OCI-LY1 (cell line): ENCODE measurements at regions not wholly inside any gene's neighbourhood (a gene's known extent, or its start where the extent isn't known, plus 50 kb on each side); places are given as distances from the start of the nearest gene placed in this dataset.

Experiments
- H2AFZ ChIP-seq: fragments of 200-600 bp; sonication (generic), shearing (Covaris generic); 2 replicates; pipeline ENCODE4 v1.6.0; 2014; ENCODE audit warnings: antibody characterized with exemption, mild to moderate bottlenecking, low read length
- H3F3A ChIP-seq: fragments of 200-600 bp; sonication (generic), shearing (Covaris generic); 2 replicates; pipeline ENCODE4 v1.6.0; 2014; ENCODE audit warnings: mild to moderate bottlenecking, antibody characterized with exemption, low read length, moderate library complexity; ENCODE audit not compliant: insufficient read depth
- H3K27ac ChIP-seq: fragments of 200-600 bp; sonication (generic); 2 replicates; pipeline ENCODE4 v1.5.1; 2014; ENCODE audit warnings: low read length, mixed run types, mild to moderate bottlenecking, low read depth; ENCODE audit not compliant: poor library complexity, severe bottlenecking
- H3K27me3 ChIP-seq: fragments of 200-600 bp; sonication (generic); 2 replicates; pipeline ENCODE4 v1.6.0; 2014; ENCODE audit warnings: antibody characterized with exemption, mild to moderate bottlenecking, low read length, moderate library complexity; ENCODE audit not compliant: insufficient read depth
- H3K36me3 ChIP-seq: fragments of 200-600 bp; sonication (generic); 2 replicates; pipeline ENCODE4 v1.6.1; 2014; ENCODE audit warnings: mild to moderate bottlenecking, antibody characterized with exemption, low read length, moderate library complexity, mixed read lengths; ENCODE audit not compliant: insufficient read depth
- H3K4me1 ChIP-seq: fragments of 200-600 bp; sonication (generic); 2 replicates; pipeline ENCODE4 v1.5.1; 2014; ENCODE audit warnings: mild to moderate bottlenecking, low read length, moderate library complexity; ENCODE audit not compliant: insufficient read depth, severe bottlenecking
- H3K4me2 ChIP-seq: fragments of 200-600 bp; sonication (generic), shearing (Covaris generic); 2 replicates; pipeline ENCODE4 v1.6.1; 2014; ENCODE audit warnings: low read length
- H3K4me3 ChIP-seq: fragments of 200-600 bp; sonication (generic); 2 replicates; pipeline ENCODE4 v1.5.1; 2014; ENCODE audit warnings: low read length, low read depth, mild to moderate bottlenecking, mixed read lengths; ENCODE audit not compliant: poor library complexity, severe bottlenecking
- H3K79me2 ChIP-seq: fragments of 200-600 bp; shearing (Covaris generic); 2 replicates; pipeline ENCODE4 v1.6.1; 2016; ENCODE audit warnings: mixed run types, low read length, mixed read lengths; ENCODE audit not compliant: insufficient read depth
- H3K9ac ChIP-seq: fragments of 200-600 bp; sonication (generic), shearing (Covaris generic); 2 replicates; pipeline ENCODE4 v1.6.1; 2014; ENCODE audit warnings: mild to moderate bottlenecking, low read length, mixed read lengths
- H3K9me2 ChIP-seq: fragments of 200-600 bp; sonication (generic), shearing (Covaris generic); 2 replicates; pipeline ENCODE4 v1.6.1; 2014; ENCODE audit warnings: low read depth, mild to moderate bottlenecking, low read length, mixed read lengths
- H3K9me3 ChIP-seq: fragments of 200-600 bp; shearing (Covaris generic); 2 replicates; pipeline ENCODE4 v1.6.1; 2014; ENCODE audit warnings: low read length, mixed read lengths
- H4K20me1 ChIP-seq: fragments of 200-600 bp; sonication (generic), shearing (Covaris generic); 2 replicates; pipeline ENCODE4 v1.6.0; 2016; ENCODE audit warnings: mild to moderate bottlenecking, low read length; ENCODE audit not compliant: insufficient read depth
- EZH2 ChIP-seq: fragments of 200-600 bp; sonication (generic), shearing (Covaris generic); IDR thresholded peaks from 2 replicates; pipeline ENCODE4 v1.8.0; 2017; ENCODE audit warnings: borderline replicate concordance, mixed run types, mild to moderate bottlenecking, antibody characterized with exemption, low read length, moderate library complexity, mixed read lengths
- TF ChIP-seq, protein P1 (sequence below): fragments of 200-600 bp; sonication (generic), shearing (Covaris generic); IDR thresholded peaks from 2 replicates; pipeline ENCODE4 v1.5.1; 2017; ENCODE audit warnings: mild to moderate bottlenecking, antibody characterized with exemption, low read length, moderate library complexity, mixed read lengths

DNA sequence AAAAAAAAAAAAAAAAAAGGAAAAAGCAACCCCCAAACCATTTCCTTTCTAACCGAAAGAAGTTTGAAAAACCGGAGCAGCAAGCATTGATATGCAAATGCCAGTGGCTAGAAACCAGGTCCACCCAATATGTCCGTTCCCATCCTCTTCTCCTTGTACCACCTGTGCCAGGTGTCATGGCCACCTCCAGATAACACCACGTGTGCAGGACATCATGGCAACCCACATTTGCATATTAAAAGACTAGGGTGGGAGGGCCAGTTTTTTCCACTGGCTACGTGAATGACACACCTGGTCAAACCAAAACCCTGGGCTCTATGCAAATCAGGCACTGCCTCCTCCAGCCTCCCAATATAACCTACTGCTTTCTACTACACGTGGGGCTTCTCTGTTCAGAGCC lies 303.3 kb upstream of the GULP1 start:
- TF ChIP-seq, protein P1, sequence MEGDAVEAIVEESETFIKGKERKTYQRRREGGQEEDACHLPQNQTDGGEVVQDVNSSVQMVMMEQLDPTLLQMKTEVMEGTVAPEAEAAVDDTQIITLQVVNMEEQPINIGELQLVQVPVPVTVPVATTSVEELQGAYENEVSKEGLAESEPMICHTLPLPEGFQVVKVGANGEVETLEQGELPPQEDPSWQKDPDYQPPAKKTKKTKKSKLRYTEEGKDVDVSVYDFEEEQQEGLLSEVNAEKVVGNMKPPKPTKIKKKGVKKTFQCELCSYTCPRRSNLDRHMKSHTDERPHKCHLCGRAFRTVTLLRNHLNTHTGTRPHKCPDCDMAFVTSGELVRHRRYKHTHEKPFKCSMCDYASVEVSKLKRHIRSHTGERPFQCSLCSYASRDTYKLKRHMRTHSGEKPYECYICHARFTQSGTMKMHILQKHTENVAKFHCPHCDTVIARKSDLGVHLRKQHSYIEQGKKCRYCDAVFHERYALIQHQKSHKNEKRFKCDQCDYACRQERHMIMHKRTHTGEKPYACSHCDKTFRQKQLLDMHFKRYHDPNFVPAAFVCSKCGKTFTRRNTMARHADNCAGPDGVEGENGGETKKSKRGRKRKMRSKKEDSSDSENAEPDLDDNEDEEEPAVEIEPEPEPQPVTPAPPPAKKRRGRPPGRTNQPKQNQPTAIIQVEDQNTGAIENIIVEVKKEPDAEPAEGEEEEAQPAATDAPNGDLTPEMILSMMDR = no peak
- no peak for TF ChIP-seq EZH2
- Histone ChIP-seq H3F3A (no peaks in the 10 kb centered on the region), H3K27ac (no peak overlapping the region), H3K36me3 (no peaks in the 10 kb centered on the region), H3K4me2 (no peak overlapping the region), H2AFZ (no peak overlapping the region), H4K20me1 (no peaks in the 10 kb centered on the region), H3K27me3 (no peaks in the 10 kb centered on the region), H3K9me3 (no peaks in the 10 kb centered on the region), H3K9me2 (no peaks in the 10 kb centered on the region), H3K4me3 (no peak overlapping the region), H3K4me1 (peaks cover 12% of the 10 kb centered on the region), H3K9ac (no peak overlapping the region), H3K79me2 (no peaks in the 10 kb centered on the region)

DNA sequence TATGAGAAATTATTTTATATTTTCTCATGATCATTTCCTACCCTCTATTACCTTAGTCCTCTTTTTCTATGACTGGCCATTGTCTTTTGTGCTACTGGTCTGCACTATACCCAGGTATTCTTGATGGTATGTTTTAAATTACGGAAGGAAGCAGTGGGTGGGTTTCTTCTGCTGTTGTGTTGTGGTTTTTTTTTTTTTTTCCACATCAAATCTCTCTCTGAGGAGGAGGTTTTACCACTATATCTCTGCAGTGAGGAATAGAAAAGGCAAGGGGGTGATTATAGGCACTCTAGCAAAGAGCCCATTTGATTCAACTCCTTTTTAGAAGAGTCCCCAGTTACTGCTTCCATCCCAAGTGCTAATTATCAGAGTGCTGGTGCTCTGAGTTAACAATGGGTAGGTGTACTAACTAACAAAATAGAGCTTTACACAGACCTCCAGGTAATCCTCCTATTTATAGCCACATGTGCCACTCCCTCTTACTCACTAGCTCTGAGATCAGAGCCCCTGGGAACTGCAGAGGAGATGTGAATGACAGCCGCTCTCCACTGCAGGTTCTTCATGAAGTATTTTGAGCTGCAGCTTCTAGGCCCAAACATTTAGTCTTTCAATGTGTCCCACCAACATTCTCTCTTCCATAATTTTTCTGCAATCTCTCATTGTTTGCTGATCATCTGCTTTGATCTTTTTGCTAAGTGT lies 301.6 kb upstream of the GULP1 start:
- H3K27ac ChIP-seq = no peak overlapping the region
- no peaks in the 10 kb centered on the region for H3K9me3 ChIP-seq
- H3K36me3 ChIP-seq = no peaks in the 10 kb centered on the region
- H3K4me2 ChIP-seq = no peak overlapping the region; the same call in 1 of the 2 replicates
- H3K4me1 ChIP-seq = peaks cover 20% of the 10 kb centered on the region
- H3F3A ChIP-seq = no peaks in the 10 kb centered on the region
- no peaks in the 10 kb centered on the region for H4K20me1 ChIP-seq
- H3K79me2 ChIP-seq = no peaks in the 10 kb centered on the region
- no peak overlapping the region for H2AFZ ChIP-seq
- H3K9me2 ChIP-seq = no peaks in the 10 kb centered on the region
- H3K4me3 ChIP-seq = no peak overlapping the region
- H3K9ac ChIP-seq = no peak overlapping the region
- no peak for TF ChIP-seq EZH2
- TF ChIP-seq, protein P1 = no peak
- H3K27me3 ChIP-seq = no peaks in the 10 kb centered on the region

DNA sequence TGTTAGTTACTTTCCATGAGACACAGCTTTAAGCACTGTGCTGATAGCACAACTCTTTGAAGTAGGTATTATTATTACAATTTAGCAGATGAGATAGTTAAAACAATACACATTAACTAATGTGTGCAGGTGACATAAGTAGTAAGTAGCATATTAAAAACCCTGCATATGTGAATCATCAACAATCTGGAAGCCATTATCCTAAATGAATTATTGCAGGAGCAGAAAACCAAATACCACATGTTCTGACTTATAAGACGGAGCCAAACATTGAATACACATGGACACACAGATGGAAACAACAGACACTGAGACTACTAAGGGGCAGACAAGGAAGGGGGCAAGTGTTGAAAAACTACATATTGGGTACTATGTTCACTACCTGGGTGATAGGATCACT lies 300.3 kb upstream of the GULP1 start:
- Histone ChIP-seq H4K20me1 (no peaks in the 10 kb centered on the region), H3K27me3 (no peaks in the 10 kb centered on the region), H3K4me2 (no peak overlapping the region), H3K9me2 (no peaks in the 10 kb centered on the region), H3K4me1 (peaks cover 27% of the 10 kb centered on the region), H3K79me2 (no peaks in the 10 kb centered on the region), H3F3A (no peaks in the 10 kb centered on the region), H3K27ac (no peak overlapping the region), H2AFZ (no peak overlapping the region), H3K9me3 (no peaks in the 10 kb centered on the region), H3K4me3 (no peak overlapping the region), H3K36me3 (no peaks in the 10 kb centered on the region), H3K9ac (no peak overlapping the region)
- TF ChIP-seq, protein P1 = no peak
- TF ChIP-seq EZH2 = no peak
